Testis (tissue), 2 donors: ENCODE measurements at regions not wholly inside any gene's neighbourhood (a gene's known extent, or its start where the extent isn't known, plus 50 kb on each side); places are given as distances from the start of the nearest gene placed in this dataset.

Experiments
- DNase-seq: peaks from one replicate; pipeline ENCODE4 v3.0.0-alpha.2; 2019
- H3K27ac ChIP-seq, 2 donors: fragments of 200-600 bp; sonication (generic); one replicate each; pipeline ENCODE4 v1.5.1; 2019
- H3K27me3 ChIP-seq: fragments of 200-600 bp; sonication (generic); one replicate; pipeline ENCODE4 v1.5.1; 2019
- H3K36me3 ChIP-seq: fragments of 200-600 bp; sonication (generic); one replicate; pipeline ENCODE4 v1.5.1; 2017; ENCODE audit warnings: low read depth; ENCODE audit errors: missing control alignments
- H3K4me1 ChIP-seq: fragments of 200-600 bp; sonication (generic); one replicate; pipeline ENCODE4 v1.5.1; 2019
- H3K4me3 ChIP-seq, 2 donors: fragments of 200-600 bp; sonication (generic); one replicate each; pipeline ENCODE4 v1.5.1; 2017 to 2019
- H3K9me3 ChIP-seq: fragments of 200-600 bp; sonication (generic); one replicate; pipeline ENCODE4 v1.5.1; 2017
- CTCF ChIP-seq, 3 experiments: fragments of 450-650 bp in 2 of 3; fragments of 200-600 bp in 1 of 3; sonication (generic) in 1 of 3; IDR thresholded peaks; one replicate each; pipeline ENCODE4 v1.5.1; 2016 to 2019; ENCODE audit warnings: antibody characterized with exemption in 3 of 3, mild to moderate bottlenecking in 2 of 3, moderate library complexity in 1 of 3
- POLR2A ChIP-seq: fragments of 450-650 bp; IDR thresholded peaks from one replicate; pipeline ENCODE4 v1.6.1; 2017; ENCODE audit warnings: antibody characterized with exemption, mild to moderate bottlenecking, moderate library complexity
- WGBS, 2 donors: methylation state at CpG; one replicate each; pipeline ENCODE4 v1.1.5; 2018; 5-methylcytosine and 5-hydroxymethylcytosine counted together
- intact Hi-C: fragments of 100-400 bp; cut with DNase I; formaldehyde crosslinking; loops from one replicate; pipeline ENCODE4 v1.15.1; 2023; ENCODE audit warnings: low total_unique reads

- Histone ChIP-seq H3K4me3 (no peak overlapping the region), H3K36me3 (no peaks in the 10 kb centered on the region), H3K9me3 (no peaks in the 10 kb centered on the region), H3K27ac (no peak overlapping the region), H3K27me3 (no peaks in the 10 kb centered on the region), H3K4me1 (no peaks in the 10 kb centered on the region)
- intact Hi-C loops: no loop called here
- no peak for DNase-seq
- 69 to 73% methylated on average over 5 of the region's 5 CpGs for WGBS, 2 donors
- TF ChIP-seq POLR2A: no peak
- TF ChIP-seq CTCF (IDR thresholded peaks at IDR 0.05): no peak
Observed at GRCh38 chr20:21575981-21576740, 62.3 kb upstream of the NKX2-2 start.

- no peak for DNase-seq
- H3K27ac ChIP-seq: no peak overlapping the region
- no peak for TF ChIP-seq CTCF (IDR thresholded peaks at IDR 0.05)
- no peak for TF ChIP-seq POLR2A
- intact Hi-C loops: no loop called here
- no peak overlapping the region for H3K4me3 ChIP-seq
- 66% methylated on average over 3 of the region's 3 CpGs for WGBS, 2 donors
- H3K4me1 ChIP-seq: no peaks in the 10 kb centered on the region
- H3K36me3 ChIP-seq: no peaks in the 10 kb centered on the region
- H3K9me3 ChIP-seq: no peaks in the 10 kb centered on the region
- no peaks in the 10 kb centered on the region for H3K27me3 ChIP-seq
Observed at GRCh38 chr20:21575167-21575566, 61.3 kb upstream of the NKX2-2 start.

- Histone ChIP-seq H3K36me3 (no peaks in the 10 kb centered on the region), H3K4me3 (no peak overlapping the region), H3K4me1 (no peaks in the 10 kb centered on the region), H3K27me3 (no peaks in the 10 kb centered on the region), H3K9me3 (no peaks in the 10 kb centered on the region), H3K27ac (no peak overlapping the region)
- WGBS, 2 donors: 62 to 70% methylated on average over 13 of the region's 13 CpGs
- intact Hi-C loops: no loop called here
- no peak for DNase-seq
- TF ChIP-seq CTCF (IDR thresholded peaks at IDR 0.05): no peak
- TF ChIP-seq POLR2A: no peak
Observed at GRCh38 chr20:21574443-21574842, 60.6 kb upstream of the NKX2-2 start.

- no peak for TF ChIP-seq CTCF (IDR thresholded peaks at IDR 0.05)
- TF ChIP-seq POLR2A: no peak
- intact Hi-C loops: no loop called here
- Histone ChIP-seq H3K4me1 (no peaks in the 10 kb centered on the region), H3K36me3 (no peaks in the 10 kb centered on the region), H3K27me3 (no peaks in the 10 kb centered on the region), H3K9me3 (no peaks in the 10 kb centered on the region), H3K4me3 (no peak overlapping the region), H3K27ac (no peak overlapping the region)
- DNase-seq: no peak
- 38 to 45% methylated on average over 5 of the region's 5 CpGs for whole genome bisulfite sequencing, 2 donors
Observed at GRCh38 chr20:21573259-21573658, 59.4 kb upstream of the NKX2-2 start.
